K562 (cell line): ENCODE measurements at regions not wholly inside any gene's neighbourhood (a gene's known extent, or its start where the extent isn't known, plus 50 kb on each side); places are given as distances from the start of the nearest gene placed in this dataset.

Experiments used
- ATAC-seq: fragments of 200-7000 bp; cut with Tn5 transposase; 3 replicates; pipeline ENCODE4 v1.9.1; 2020; ENCODE audit warnings: moderate library complexity
- BruUV-seq: library from RNA; stranded (reverse); fragments of 400-500 nt; replicated peaks from 2 replicates; lab custom pipeline; 2021; lab: Mats Ljungman, UMichigan
- CTCF ChIA-PET: fragments of 300-600 bp; formaldehyde crosslinking; extraction: SDS; loops from one replicate; lab custom pipeline; 2021; ENCODE audit warnings: low intra/inter-chr PET ratio; lab: Yijun Ruan, JAX
- POLR2A ChIA-PET: fragments of 300-600, 350-650 bp; sonication (Branson Sonifier 250); formaldehyde crosslinking; extraction: SDS; loops from one replicate; lab custom pipeline; 2021; ENCODE audit warnings: antibody characterized with exemption, inconsistent platforms; lab: Yijun Ruan, JAX
- DNase-seq, 4 experiments: peaks; one replicate each; pipeline versions ENCODE4 v3.0.0 to v3.0.0-alpha.2; 2011 to 2018; ENCODE audit warnings: low spot score in 3 of 4, mixed read lengths in 3 of 4; ENCODE audit errors: extremely low read depth in 1 of 4
- FAIRE-seq: peaks from 2 replicates; lab custom pipeline; 2011; peaks lifted over from hg19 to GRCh38; lab: Jason Lieb, UNC
- H2AFZ ChIP-seq: 2 replicates; pipeline ENCODE4 v1.6.0; 2011; ENCODE audit warnings: low read depth, low read length, control low read depth, inconsistent platforms
- H3K27ac ChIP-seq: fragments of 200-600 bp; 3 replicates; pipeline ENCODE4 v1.8.0; 2011; ENCODE audit warnings: low read depth, mild to moderate bottlenecking, control low read depth, inconsistent platforms, low read length, moderate library complexity, mixed read lengths; ENCODE audit errors: extremely low read depth
- H3K27me3 ChIP-seq, 2 experiments: fragments of 300-600 bp in 1 of 2; 2 replicates in 1 of 2; 3 replicates in 1 of 2; pipeline versions ENCODE4 v1.6.0 to v1.8.0; 2011; ENCODE audit warnings: inconsistent platforms in 2 of 2, low read length in 2 of 2, mild to moderate bottlenecking in 1 of 2, mixed read lengths in 1 of 2, moderate library complexity in 1 of 2; ENCODE audit not compliant: control insufficient read depth in 2 of 2, insufficient read depth in 2 of 2
- H3K36me3 ChIP-seq: fragments of 300-600 bp; 3 replicates; pipeline ENCODE4 v1.8.0; 2011; ENCODE audit warnings: mild to moderate bottlenecking, low read length, inconsistent platforms; ENCODE audit not compliant: control insufficient read depth, insufficient read depth
- H3K4me1 ChIP-seq, 2 experiments: fragments of 200-600 bp in 1 of 2; replicated peaks in 1 of 2; 2 replicates in 1 of 2; 3 replicates in 1 of 2; pipeline versions ENCODE4 v1.5.1 to v1.8.0; 2011; ENCODE audit warnings: inconsistent platforms in 2 of 2, low read length in 2 of 2, mild to moderate bottlenecking in 1 of 2, mixed read lengths in 1 of 2, moderate library complexity in 1 of 2; ENCODE audit not compliant: control insufficient read depth in 2 of 2, insufficient read depth in 2 of 2
- H3K4me2 ChIP-seq: 2 replicates; pipeline ENCODE4 v1.6.1; 2011; ENCODE audit warnings: low read length, control low read depth, inconsistent platforms, mixed read lengths; ENCODE audit not compliant: insufficient read depth
- H3K4me3 ChIP-seq: fragments of 200-600 bp; sonication (generic), shearing (Covaris generic); 2 replicates; pipeline ENCODE4 v1.5.1; 2016; ENCODE audit warnings: control low read depth, inconsistent platforms
- H3K79me2 ChIP-seq: fragments of 200-600 bp; 3 replicates; pipeline ENCODE4 v1.8.0; 2011; ENCODE audit warnings: low read length, inconsistent platforms; ENCODE audit not compliant: control insufficient read depth, insufficient read depth
- H3K9ac ChIP-seq, 2 experiments: 2 replicates each; pipeline versions ENCODE4 v1.6.0 to v1.6.1; 2011; ENCODE audit warnings: low read depth in 2 of 2, low read length in 2 of 2, control low read depth in 1 of 2, inconsistent platforms in 1 of 2, mild to moderate bottlenecking in 1 of 2, mixed read lengths in 1 of 2; ENCODE audit not compliant: insufficient read depth in 1 of 2
- H3K9me1 ChIP-seq: one replicate; pipeline ENCODE4 v1.6.0; 2011; ENCODE audit warnings: inconsistent platforms, mild to moderate bottlenecking, low read length, moderate library complexity; ENCODE audit not compliant: control insufficient read depth, insufficient read depth
- H3K9me3 ChIP-seq: replicated peaks from 2 replicates; pipeline ENCODE4 v1.5.1; 2011; ENCODE audit warnings: low read depth, low read length, inconsistent platforms; ENCODE audit not compliant: control insufficient read depth, insufficient read depth
- H4K20me1 ChIP-seq: replicated peaks from 2 replicates; pipeline ENCODE4 v1.6.1; 2011; ENCODE audit warnings: low read length, inconsistent platforms, mixed read lengths; ENCODE audit not compliant: control insufficient read depth, insufficient read depth
- ATF6 ChIP-seq: sonication (generic); formaldehyde crosslinking; IDR thresholded peaks from 2 replicates; pipeline ENCODE4 v1.4.0; 2020; ENCODE audit warnings: mild to moderate bottlenecking, missing genetic modification reagents
- CREB1 ChIP-seq, 2 experiments: sonication (generic) in 1 of 2; formaldehyde crosslinking in 1 of 2; IDR thresholded peaks; 2 replicates each; pipeline versions ENCODE4 v1.6.1 to v1.8.0; 2012 to 2022; ENCODE audit warnings: inconsistent platforms in 1 of 2, mild to moderate bottlenecking in 1 of 2, missing genetic modification reagents in 1 of 2, moderate library complexity in 1 of 2
- EP300 ChIP-seq: IDR thresholded peaks from 2 replicates; pipeline ENCODE4 v1.6.1; 2012; ENCODE audit warnings: low read length, improper control_type of control experiment
- EZH2 ChIP-seq: IDR thresholded peaks from 2 replicates; pipeline ENCODE4 v1.6.1; 2012; ENCODE audit warnings: low read depth, mild to moderate bottlenecking, inconsistent platforms, low read length, borderline replicate concordance
- MBD2 ChIP-seq: sonication (generic); IDR thresholded peaks from 2 replicates; pipeline ENCODE4 v1.6.1; 2016; ENCODE audit warnings: low read depth, borderline replicate concordance
- MTA1 ChIP-seq: fragments of 450-650 bp; IDR thresholded peaks from 2 replicates; pipeline ENCODE4 v1.6.1; 2017; ENCODE audit warnings: borderline replicate concordance
- MTA3 ChIP-seq: fragments of 450-650 bp; formaldehyde crosslinking; IDR thresholded peaks from 2 replicates; pipeline ENCODE4 v1.6.1; 2017; ENCODE audit warnings: mild to moderate bottlenecking, borderline replicate concordance
- NR2C2 ChIP-seq, 2 experiments: fragments of 200-800 bp in 1 of 2; sonication (Bioruptor generic) in 1 of 2; sonication (generic) in 1 of 2; formaldehyde crosslinking in 1 of 2; IDR thresholded peaks; 2 replicates each; pipeline versions ENCODE4 v1.6.1 to v1.8.0; 2016 to 2022; ENCODE audit warnings: mild to moderate bottlenecking in 1 of 2, missing compliant biosample characterization in 1 of 2, missing genetic modification characterization in 1 of 2, missing genetic modification reagents in 1 of 2
- PCBP1 ChIP-seq: fragments of 200-400 bp; formaldehyde crosslinking; IDR thresholded peaks from 2 replicates; pipeline ENCODE4 v1.6.1; 2018; ENCODE audit warnings: mild to moderate bottlenecking, low read depth, low read length; ENCODE audit not compliant: poor library complexity, severe bottlenecking
- PRMT5 ChIP-seq: sonication (generic); formaldehyde crosslinking; IDR thresholded peaks from 2 replicates; pipeline ENCODE4 v1.5.0; 2020; ENCODE audit warnings: missing genetic modification reagents
- RBM34 ChIP-seq: fragments of 200-400 bp; formaldehyde crosslinking; IDR thresholded peaks from 2 replicates; pipeline ENCODE4 v1.6.1; 2018; ENCODE audit warnings: low read length, borderline replicate concordance; ENCODE audit not compliant: insufficient read depth
- SAFB ChIP-seq: fragments of 200-400 bp; formaldehyde crosslinking; IDR thresholded peaks from 2 replicates; pipeline ENCODE4 v1.6.1; 2017; ENCODE audit warnings: low read depth, low read length, borderline replicate concordance
- TCF7L2 ChIP-seq: fragments of 150-350 bp; IDR thresholded peaks from 2 replicates; pipeline ENCODE4 v1.6.1; 2016; ENCODE audit warnings: low read depth, mild to moderate bottlenecking, low read length, moderate library complexity
- ZNF3 ChIP-seq: fragments of 250-450 bp; sonication (Bioruptor Pico); IDR thresholded peaks from 2 replicates; pipeline ENCODE4 v1.5.0; 2021; ENCODE audit warnings: mild to moderate bottlenecking, moderate library complexity
- WGBS: fragments of 100-300 bp; shearing (Covaris generic); methylation state at CpG from one replicate; pipeline ENCODE4 v1.1.6; 2016; ENCODE audit warnings: low coverage, mixed read lengths; ENCODE audit not compliant: insufficient coverage; ENCODE audit errors: missing lambda C conversion rate; 5-methylcytosine and 5-hydroxymethylcytosine counted together
- in situ Hi-C: fragments of 300-500 bp; cut with MboI; formaldehyde crosslinking; loops from 4 replicates; pipeline ENCODE4 v1.15.0; 2018; ENCODE audit warnings: inconsistent platforms, mixed read lengths
- intact Hi-C: fragments of 100-400 bp; cut with micrococcal nuclease; formaldehyde crosslinking; loops from 2 replicates; pipeline ENCODE4 v1.14.2; 2022

GRCh38 chr13:105599477-105600037 is 935.9 kb downstream of the EFNB2 start (continued):
- TF ChIP-seq CREB1 (IDR thresholded peaks at IDR 0.05) = no peak
- TF ChIP-seq CREB1 (CRISPR knock-in tag; IDR thresholded peaks at IDR 0.05) = no peak
- TF ChIP-seq SAFB = no peak
- TF ChIP-seq RBM34 = no peak
- TF ChIP-seq PCBP1 = no peak
- no peak for TF ChIP-seq ATF6 (CRISPR knock-in tag)

GRCh38 chr13:105598529-105598928 is 936.9 kb downstream of the EFNB2 start:
- Histone ChIP-seq H3K9me3 (no peaks in the 10 kb centered on the region), H4K20me1 (no peaks in the 10 kb centered on the region), H3K4me3 (no peak overlapping the region), H3K27ac (no peak overlapping the region), H3K79me2 (no peaks in the 10 kb centered on the region), H3K9ac (no peak overlapping the region), H3K36me3 (no peaks in the 10 kb centered on the region), H2AFZ (no peak overlapping the region), H3K27me3 (no peaks in the 10 kb centered on the region), H3K4me1 (no peaks in the 10 kb centered on the region), H3K4me2 (no peak overlapping the region), H3K9me1 (no peaks in the 10 kb centered on the region)
- DNase-seq (no peak), ATAC-seq (no peak), FAIRE-seq (no peak)
- ChIA-PET CTCF (no interaction called here), POLR2A (no interaction called here)
- TF ChIP-seq TCF7L2 (no peak), MBD2 (no peak), ZNF3 (CRISPR knock-in tag) (no peak), EZH2 (no peak), MTA3 (no peak), MTA1 (no peak), NR2C2 (CRISPR knock-in tag; IDR thresholded peaks at IDR 0.05) (no peak), NR2C2 (tag; IDR thresholded peaks at IDR 0.05) (no peak), PRMT5 (CRISPR knock-in tag) (no peak), EP300 (no peak)
- WGBS = 0% methylated on average over 2 of the region's 2 CpGs
- intact Hi-C loops (no loop called here), in situ Hi-C loops (no loop called here)
- no TSS peak for BruUV-seq
